Adrenal gland (tissue), 5 donors: ENCODE measurements at regions not wholly inside any gene's neighbourhood (a gene's known extent, or its start where the extent isn't known, plus 50 kb on each side); places are given as distances from the start of the nearest gene placed in this dataset.

Experiments used
- CTCF ChIP-seq, 6 experiments: fragments of 450-650 bp in 4 of 6; fragments of 200-600 bp in 2 of 6; sonication (generic) in 1 of 6; IDR thresholded peaks; 1 replicate in 5 of 6; 2 replicates in 1 of 6; pipeline versions ENCODE4 v1.5.1 to v1.8.0; 2016 to 2021; ENCODE audit warnings: antibody characterized with exemption in 6 of 6, mild to moderate bottlenecking in 2 of 6, moderate library complexity in 1 of 6
- POLR2A ChIP-seq, 2 donors: fragments of 450-650 bp; IDR thresholded peaks; one replicate each; pipeline ENCODE4 v1.6.1; 2017; ENCODE audit warnings: antibody characterized with exemption in 2 of 2, mild to moderate bottlenecking in 2 of 2, moderate library complexity in 1 of 2
- donor health status: DM: no; HTN: no; CAD: no.

GRCh38 chr7:51679358-51679757 is 362.7 kb upstream of the COBL start:
- no peak for TF ChIP-seq POLR2A (IDR thresholded peaks at IDR 0.05)
- no peak for TF ChIP-seq CTCF (IDR thresholded peaks at IDR 0.05)
